NCI-H128 (cell line): ENCODE measurements at regions not wholly inside any gene's neighbourhood (a gene's known extent, or its start where the extent isn't known, plus 50 kb on each side); places are given as distances from the start of the nearest gene placed in this dataset.

Source experiments
- DNase-seq: peaks from one replicate; lab custom pipeline; 2025; ENCODE audit not compliant: unreplicated experiment; lab: John Stamatoyannopoulos, UW

GRCh38 chr2:223222397-223222796 lies 170.4 kb downstream of the KCNE4 start:
- DNase-seq = no peak

GRCh38 chr2:223223156-223223555 lies 171.2 kb downstream of the KCNE4 start:
- DNase-seq = no peak

GRCh38 chr2:223225266-223225665 lies 173.3 kb downstream of the KCNE4 start:
- DNase-seq = no peak

GRCh38 chr2:223226264-223226663 lies 174.3 kb downstream of the KCNE4 start:
- DNase-seq = no peak

GRCh38 chr2:223227338-223227737 lies 175.3 kb downstream of the KCNE4 start:
- DNase-seq = no peak

GRCh38 chr2:223228871-223229270 lies 176.9 kb downstream of the KCNE4 start:
- DNase-seq = no peak

GRCh38 chr2:223230352-223230751 lies 178.4 kb downstream of the KCNE4 start:
- DNase-seq = no peak

GRCh38 chr2:223232285-223232684 lies 180.3 kb downstream of the KCNE4 start:
- no peak for DNase-seq

- DNase-seq = no peak
Observed at GRCh38 chr2:223232896-223233295, 180.9 kb downstream of the KCNE4 start.

GRCh38 chr2:223235986-223236385 lies 184.0 kb downstream of the KCNE4 start:
- no peak for DNase-seq

GRCh38 chr2:223238301-223238700 lies 186.3 kb downstream of the KCNE4 start:
- DNase-seq = no peak

GRCh38 chr2:223243233-223243632 lies 191.2 kb downstream of the KCNE4 start:
- no peak for DNase-seq

- no peak for DNase-seq
Observed at GRCh38 chr2:223247136-223247535, 195.1 kb downstream of the KCNE4 start.

- DNase-seq = no peak
Observed at GRCh38 chr2:223251656-223252229, 199.8 kb downstream of the KCNE4 start.

- no peak for DNase-seq
Observed at GRCh38 chr2:223260681-223261080, 208.7 kb downstream of the KCNE4 start.

GRCh38 chr2:223262946-223263345 lies 211.0 kb downstream of the KCNE4 start:
- DNase-seq = no peak

- no peak for DNase-seq
Observed at GRCh38 chr2:223264541-223265193, 212.7 kb downstream of the KCNE4 start.

- DNase-seq = no peak
Observed at GRCh38 chr2:223267160-223267951, 215.4 kb downstream of the KCNE4 start.

GRCh38 chr2:223269386-223269785 lies 217.4 kb downstream of the KCNE4 start:
- DNase-seq = no peak

GRCh38 chr2:223270548-223270947 lies 218.6 kb downstream of the KCNE4 start:
- DNase-seq = no peak

- no peak for DNase-seq
Observed at GRCh38 chr2:223273995-223274394, 222.0 kb downstream of the KCNE4 start.

- no peak for DNase-seq
Observed at GRCh38 chr2:223282221-223282620, 230.2 kb downstream of the KCNE4 start.
